Spleen (tissue), 7 donors: ENCODE measurements at regions not wholly inside any gene's neighbourhood (a gene's known extent, or its start where the extent isn't known, plus 50 kb on each side); places are given as distances from the start of the nearest gene placed in this dataset.

Source experiments
- CTCF ChIP-seq, 11 experiments: fragments of 200-600 bp in 7 of 11; fragments of 450-650 bp in 4 of 11; sonication (generic) in 4 of 11; IDR thresholded peaks in 8 of 11; conservative IDR thresholded peaks in 3 of 11; 1 replicate in 7 of 11; 2 replicates in 4 of 11; pipeline versions ENCODE4 v1.4.0 to v1.8.0; 2016 to 2021; ENCODE audit warnings: antibody characterized with exemption in 11 of 11, inconsistent platforms in 4 of 11, mild to moderate bottlenecking in 1 of 11
- POLR2AphosphoS5 ChIP-seq, 3 donors: sonication (generic); formaldehyde crosslinking; IDR thresholded peaks; one replicate each; pipeline ENCODE4 v1.5.1; 2017; ENCODE audit warnings: antibody characterized with exemption in 3 of 3
- donor health status: DM: no; HTN: no; CAD: no; lungs with moderate emphysema.
- donor health status: DM: no; HTN: no; CAD: no.
- donor health status: DM: no; HTN: no; CAD: no.

GRCh38 chr11:127996825-127997224 is 590.5 kb downstream of the ETS1 start:
- TF ChIP-seq CTCF (IDR thresholded peaks at IDR 0.05 in 8 of 11, conservative IDR thresholded peaks at IDR 0.05 in 3 of 11) (no peak), POLR2AphosphoS5 (IDR thresholded peaks at IDR 0.05) (no peak)
